RPMI7951 (cell line): ENCODE measurements at regions not wholly inside any gene's neighbourhood (a gene's known extent, or its start where the extent isn't known, plus 50 kb on each side); places are given as distances from the start of the nearest gene placed in this dataset.
"Not testable (repeated sequence)": the region's sequence is repeated elsewhere in the genome, so short reads cannot be mapped to it uniquely, and the experiment has no call there.

ENCODE experiments used
- DNase-seq: peaks from one replicate; pipeline ENCODE4 v3.0.0-alpha.2; 2012; ENCODE audit warnings: low read depth

DNA sequence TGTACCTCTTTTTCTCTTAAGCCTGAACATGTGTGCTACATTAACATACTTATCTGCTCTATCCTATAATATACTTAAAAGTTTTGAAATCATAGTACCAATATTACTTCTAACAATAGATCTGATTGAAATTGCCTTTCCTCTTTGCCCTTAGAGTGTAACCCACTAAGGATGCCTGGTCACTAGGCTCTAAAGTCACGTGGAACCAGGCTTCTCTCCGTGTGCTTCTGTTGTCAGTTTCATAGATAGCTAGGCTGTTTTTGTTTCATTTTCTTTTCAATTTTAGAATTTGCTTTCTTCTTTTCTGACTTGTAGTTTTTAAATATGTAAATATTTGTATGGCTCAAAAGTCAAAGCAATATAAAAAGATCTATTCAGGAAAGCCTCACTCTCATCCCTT lies 100.5 kb upstream of the PZP start:
- DNase-seq, result not testable (repeated sequence)

DNA sequence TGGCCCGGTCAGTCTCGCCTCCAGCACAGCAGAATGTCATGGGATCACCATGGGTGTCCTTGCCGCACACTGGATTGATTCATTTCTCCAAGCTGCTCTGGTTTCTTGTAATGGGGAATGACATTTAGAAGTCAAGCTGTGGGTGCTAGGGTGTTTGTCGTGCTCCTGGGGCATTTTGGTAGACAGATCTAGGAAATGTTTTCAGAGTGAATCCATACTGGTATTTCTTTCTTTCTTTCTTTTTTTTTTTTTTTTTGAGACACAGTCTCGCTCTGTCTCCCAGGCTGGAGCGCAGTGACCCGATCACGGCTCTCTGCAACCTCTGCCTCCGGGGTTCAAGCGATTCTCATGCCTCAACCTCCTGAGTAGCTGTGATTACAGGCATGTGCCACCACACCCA lies 100.0 kb upstream of the PZP start:
- not testable (repeated sequence) for DNase-seq

DNA sequence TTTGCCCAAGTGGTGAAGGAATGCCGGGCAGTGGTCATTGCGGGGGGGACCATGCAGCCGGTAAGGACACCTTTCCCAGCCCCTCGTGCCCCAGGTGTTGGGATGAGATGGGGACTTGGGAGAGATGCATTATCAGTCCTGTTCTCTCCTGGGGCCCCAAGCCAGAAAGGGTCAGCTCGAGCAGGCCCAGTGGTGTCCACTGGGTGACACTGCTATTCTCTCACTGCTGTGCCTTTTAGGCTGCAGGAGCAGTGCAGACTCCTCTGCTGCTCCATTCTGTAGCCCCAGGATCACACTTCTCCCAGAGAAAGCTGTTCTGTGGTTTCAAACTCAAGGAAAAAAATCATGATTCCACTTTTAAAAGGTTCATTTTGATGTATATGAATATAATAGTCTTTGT lies 99.1 kb upstream of the PZP start:
- DNase-seq, result not testable (repeated sequence)

DNA sequence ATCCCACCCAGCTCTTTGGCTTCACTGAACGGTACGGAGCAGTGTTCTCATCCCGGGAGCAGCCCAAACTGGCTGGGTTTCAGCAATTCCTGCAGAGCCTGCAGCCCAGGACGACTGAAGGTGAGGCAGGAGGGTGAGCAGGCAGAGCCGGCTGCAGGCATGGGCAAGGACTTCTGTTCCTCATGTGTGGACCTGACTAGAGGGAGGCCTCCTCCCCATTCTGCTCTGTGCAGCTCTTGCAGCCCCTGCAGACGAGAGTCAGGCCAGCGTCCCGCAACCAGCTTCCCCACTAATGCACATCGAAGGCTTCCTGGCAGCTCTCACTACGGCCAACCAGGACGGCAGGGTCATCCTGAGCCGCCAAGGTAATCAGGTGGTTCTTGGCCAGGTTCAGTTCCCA lies 97.8 kb upstream of the PZP start:
- DNase-seq, result not testable (repeated sequence)

DNA sequence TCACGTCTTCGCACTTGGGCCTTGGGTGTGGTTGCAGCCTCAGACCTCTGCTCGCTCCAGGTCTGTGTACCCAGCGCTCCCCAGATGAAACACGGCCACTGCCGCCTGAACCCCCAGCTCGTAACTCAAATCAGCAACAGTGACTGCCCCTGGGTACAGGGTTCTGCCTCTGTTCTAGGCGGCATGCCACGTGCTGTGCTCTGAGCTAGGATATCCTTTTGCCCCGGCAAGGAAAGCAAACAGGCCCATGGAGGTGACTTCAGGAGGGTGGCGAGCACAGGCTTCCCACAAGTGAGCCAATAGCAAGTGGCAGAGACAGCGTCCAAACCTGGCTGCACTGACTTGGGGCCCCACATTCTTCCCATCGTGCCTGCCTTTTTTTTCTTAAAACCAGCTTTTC lies 96.3 kb upstream of the PZP start:
- DNase-seq, result not testable (repeated sequence)

DNA sequence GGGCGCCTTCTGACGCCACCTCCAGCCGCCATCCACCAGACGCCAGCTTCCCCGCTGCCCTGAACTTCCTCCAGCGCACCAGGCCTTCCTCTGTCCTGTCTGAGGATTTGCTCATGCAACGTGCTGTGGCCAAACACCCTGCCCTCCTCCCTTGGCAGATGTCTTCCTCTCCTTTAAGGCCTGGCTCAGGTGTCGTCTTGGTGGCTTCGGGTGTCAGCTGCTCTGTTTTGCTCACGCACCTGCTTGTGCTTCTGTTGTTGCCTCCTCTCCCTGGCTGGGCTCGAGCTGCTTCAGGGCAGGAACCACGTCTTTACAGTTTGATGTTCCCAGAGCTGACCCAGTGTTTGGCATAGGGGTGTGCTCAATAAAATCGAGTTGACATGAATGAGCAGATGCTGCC lies 87.7 kb upstream of the PZP start:
- DNase-seq, result not testable (repeated sequence)

DNA sequence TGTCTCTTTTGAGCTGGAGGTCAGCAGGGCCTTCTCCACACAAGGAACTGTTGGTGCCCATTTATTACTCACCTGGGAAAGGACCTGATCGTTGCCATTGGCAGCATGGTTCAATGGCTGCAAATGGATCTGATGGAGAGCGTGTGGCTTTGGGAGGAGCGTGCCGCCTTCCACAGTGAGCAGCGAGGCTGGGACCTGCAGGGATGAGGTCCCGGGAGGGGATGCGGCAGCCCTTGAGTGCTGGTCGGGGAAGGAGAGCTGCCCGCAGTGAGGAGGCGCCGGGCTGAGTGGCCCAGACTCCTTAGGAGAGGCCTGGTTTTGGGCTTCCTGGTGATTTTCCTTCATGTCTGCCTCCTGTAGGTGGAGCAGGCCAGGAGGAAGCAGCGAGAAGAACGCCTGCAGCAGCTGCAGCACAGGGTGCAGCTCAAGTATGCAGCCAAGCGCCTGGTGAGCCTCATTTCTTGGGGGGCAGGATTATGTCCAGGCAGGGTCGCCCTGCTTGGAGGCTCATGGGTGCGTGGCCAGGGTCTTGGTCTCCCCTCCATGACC lies 86.0 kb upstream of the PZP start:
- not testable (repeated sequence) for DNase-seq

DNA sequence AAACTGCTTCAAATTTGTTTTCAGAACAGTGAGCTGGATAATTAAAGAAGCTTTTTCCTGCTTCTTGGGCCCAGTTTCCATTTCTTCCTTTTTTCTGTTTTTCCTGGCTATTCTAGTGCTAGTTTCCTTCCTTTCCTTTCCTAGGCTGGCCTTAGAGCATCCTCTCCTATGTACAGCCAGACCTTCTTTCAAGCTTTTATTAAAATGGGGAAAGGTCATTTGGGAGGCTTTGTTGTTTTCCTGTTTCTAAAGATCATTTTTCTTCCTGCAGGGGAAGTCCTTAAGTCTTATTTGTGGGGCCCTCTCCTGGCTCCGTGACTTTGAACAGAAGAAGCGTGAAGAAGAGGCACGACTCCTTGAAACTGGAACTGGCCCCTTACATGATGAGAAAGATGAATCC lies 85.2 kb upstream of the PZP start:
- not testable (repeated sequence) for DNase-seq

DNA sequence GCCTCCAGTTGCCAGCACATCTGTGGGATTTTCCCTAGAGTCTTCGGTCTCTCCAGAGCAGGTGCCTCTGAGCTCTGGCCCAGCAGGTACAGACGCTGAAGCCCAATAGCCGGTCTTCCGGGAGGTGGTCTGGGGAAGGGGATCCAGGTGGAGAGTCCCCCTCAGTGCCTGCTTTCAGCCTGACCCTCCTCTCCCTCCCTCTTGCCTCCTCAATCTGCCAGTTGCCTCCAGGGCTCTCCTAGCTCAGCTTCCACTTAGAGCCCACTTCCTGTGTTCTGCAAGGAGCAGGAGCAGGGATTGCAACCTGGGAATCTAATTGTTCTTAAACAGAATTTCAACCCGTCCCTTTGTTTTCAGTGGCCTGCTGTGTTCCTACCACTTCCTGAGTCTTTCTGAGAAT lies 81.8 kb upstream of the PZP start:
- DNase-seq, result not testable (repeated sequence)

DNA sequence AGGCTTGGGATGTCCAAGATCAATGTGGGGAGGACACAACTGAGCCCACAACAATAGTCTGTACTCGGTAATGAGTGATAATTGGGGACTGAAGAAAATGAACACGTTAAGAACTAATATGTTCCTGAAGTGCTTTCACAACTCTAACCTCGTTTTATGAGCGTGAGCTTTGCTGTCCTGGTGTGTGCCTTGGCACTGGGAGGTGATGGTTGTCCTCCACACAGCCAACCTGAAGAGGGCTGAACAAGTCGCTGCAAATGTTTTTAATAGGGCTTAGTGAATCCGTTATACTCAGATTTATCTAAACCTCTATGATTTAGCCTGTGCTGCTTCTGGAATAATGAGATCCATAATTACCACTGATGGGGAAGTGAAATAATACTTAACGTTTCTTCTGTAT lies 76.5 kb upstream of the PZP start:
- not testable (repeated sequence) for DNase-seq

DNA sequence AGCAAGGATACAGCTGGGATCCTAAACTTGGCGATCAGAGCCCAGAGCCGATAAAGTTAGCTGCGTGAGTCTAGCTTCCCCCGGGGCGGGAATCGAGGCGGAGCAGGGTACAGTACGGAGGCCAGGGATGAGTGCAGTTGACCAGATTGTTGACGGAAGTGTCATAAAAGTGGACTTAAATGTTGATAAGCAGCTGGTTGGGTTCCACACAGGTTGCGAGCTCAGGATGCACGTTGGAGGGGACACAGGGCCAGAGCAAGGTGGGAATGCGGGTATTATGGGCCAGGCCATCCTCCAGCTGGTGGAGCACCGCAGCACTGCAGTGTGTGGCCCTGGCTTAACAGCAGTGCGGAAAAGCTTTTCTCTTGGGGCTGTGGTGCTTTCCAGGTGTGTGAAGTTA lies 76.0 kb upstream of the PZP start:
- not testable (repeated sequence) for DNase-seq

DNA sequence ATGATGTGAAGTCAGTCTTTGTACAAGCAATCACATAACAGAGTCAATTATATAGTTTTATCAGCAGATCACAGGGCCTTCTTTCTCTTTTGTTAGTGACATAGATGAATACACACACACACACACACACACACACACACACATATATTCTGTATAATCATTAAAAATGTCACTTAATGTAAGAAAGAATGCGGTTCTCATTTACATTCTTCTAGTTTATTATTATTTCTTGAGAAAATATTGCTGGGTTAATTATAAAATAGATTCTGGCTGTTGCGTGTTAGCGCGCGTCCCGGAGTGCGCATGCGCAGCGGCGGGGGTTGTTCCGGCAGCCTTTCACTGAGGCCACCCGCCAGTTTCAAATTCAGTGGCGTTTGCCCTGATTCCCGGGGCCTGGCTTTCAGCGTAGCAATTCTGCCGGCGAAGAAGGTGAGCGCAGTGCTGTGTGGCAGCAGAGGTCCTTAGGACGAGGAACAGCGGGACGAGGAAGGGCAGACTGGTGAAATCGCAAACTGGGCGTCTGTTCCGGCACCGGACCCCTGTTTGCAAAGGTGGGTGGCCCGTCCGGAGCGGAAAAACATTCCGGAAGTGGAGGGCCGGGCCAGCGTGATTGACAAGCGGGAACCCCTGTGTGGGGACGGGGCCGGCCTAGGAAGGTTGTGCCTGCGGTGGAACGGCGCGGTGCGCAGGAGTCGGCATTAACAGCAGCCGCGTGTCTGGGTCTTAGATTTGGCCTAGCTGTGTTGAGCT lies 75.3 kb upstream of the PZP start:
- DNase-seq, result peak; percentile 71

DNA sequence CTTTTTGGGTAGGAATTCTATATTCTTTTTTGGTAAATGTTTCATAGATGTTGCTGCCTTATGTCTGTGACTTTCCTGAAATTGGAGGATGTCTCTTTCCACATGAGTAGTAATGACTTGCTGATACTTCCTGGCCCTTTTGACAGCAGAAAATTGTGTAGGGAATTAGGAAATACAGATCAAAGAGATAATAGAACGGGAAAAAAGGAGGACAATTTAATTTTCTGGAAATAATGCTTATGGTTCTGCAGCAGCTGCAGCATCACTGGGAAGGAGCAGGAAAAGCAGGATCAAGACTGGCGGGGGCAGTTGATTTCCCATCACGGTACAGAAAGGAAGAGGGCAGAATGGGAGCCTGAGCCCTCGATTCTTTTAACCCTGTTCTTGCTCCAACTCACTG lies 68.8 kb upstream of the PZP start:
- DNase-seq, result no peak

DNA sequence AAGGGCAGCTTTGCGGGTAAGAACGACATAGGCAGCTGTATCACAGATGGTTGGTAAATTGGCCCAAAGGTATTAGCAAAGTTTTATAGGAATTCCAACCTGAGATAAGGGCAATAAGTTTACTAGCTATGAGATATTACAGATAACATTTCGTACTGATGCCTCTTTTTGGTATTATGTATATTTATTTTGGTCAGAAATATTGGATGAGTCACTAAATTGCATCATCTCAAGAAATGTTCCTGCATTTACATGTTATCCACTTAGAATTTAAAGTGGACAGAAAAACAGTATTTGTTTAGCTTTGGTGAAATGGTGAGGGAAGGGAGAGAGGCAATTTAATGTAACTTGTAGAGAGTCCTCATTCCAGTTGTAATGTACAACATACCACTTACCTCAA lies 65.1 kb upstream of the PZP start:
- no peak for DNase-seq

DNA sequence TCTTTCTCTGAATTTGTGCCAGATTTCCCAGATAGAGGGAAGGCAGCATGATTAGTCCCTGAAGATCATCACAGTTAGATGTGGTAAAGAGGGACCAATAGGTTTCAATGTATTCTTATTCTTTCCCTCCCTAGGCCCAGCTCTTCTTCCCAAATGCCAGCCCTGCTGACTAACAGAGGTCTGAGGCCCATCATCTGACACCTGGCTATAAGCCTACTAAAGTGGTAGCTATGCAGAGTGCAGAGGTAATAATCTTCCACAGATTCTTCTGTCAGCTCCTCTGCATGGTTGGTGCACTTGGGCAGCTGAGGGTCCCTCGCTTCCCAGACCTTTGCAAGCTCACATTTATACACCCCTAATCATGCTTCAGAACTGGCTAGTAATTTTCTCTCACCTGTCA lies 63.7 kb upstream of the PZP start:
- no peak for DNase-seq

DNA sequence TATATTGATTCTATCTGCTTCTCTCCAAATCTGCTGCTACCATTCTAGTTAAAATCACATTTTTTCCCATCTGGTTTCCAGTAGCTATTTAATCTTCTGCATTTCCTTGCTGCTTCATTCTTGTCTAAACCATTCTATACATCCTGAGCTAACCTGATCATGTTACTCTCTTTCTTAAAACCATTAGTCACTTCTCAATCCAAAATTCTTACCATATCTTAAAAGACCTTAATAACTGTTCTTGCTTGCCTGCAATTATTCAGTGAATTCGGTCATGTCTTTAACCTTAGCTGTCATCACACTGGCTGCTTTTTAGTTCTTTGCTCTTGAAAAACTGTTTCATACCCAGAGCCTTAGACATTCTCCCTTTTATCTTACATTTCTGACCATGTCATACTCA lies 56.4 kb upstream of the PZP start:
- no peak for DNase-seq

DNA sequence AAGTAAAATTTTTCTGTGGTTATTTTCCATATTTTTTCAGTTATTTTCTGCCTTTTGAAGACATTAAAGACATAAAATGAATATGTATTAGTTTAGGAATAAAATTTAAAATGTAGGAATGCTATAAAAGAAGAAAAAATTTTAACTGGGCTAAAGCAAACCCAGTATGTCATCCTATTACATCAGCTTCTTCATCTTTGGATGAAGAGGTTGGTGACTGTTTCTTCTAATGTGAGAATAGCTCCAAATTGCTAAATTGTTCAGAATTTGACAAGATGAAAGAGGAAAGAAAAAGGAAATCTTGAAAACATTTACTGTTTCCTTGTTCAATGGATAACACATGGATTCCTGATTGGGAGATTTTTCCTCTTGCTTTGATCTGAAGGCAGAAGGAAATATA lies 52.7 kb upstream of the PZP start:
- no peak for DNase-seq

DNA sequence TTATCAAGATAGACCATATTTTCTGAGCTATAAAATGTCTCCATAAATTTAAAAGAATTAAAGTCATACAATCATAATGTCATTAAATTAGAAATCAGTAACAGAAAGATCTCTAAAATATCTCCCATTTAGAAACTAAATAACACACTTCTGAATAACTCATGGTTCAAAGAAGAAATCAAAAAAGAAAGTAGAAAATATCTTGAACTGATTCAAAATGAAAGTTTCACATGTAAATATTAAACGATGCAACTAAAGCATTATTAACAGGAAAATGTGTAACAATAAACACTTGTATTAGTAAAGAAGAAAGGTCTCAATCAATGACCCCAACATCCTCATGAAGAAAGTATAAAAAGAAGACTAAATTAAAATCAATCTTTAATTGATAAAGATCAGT lies 50.5 kb upstream of the PZP start:
- no peak for DNase-seq
